ENCODE measurements at regions not wholly inside any gene's neighbourhood (a gene's known extent, or its start where the extent isn't known, plus 50 kb on each side); places are given as distances from the start of the nearest gene placed in this dataset.

DNA sequence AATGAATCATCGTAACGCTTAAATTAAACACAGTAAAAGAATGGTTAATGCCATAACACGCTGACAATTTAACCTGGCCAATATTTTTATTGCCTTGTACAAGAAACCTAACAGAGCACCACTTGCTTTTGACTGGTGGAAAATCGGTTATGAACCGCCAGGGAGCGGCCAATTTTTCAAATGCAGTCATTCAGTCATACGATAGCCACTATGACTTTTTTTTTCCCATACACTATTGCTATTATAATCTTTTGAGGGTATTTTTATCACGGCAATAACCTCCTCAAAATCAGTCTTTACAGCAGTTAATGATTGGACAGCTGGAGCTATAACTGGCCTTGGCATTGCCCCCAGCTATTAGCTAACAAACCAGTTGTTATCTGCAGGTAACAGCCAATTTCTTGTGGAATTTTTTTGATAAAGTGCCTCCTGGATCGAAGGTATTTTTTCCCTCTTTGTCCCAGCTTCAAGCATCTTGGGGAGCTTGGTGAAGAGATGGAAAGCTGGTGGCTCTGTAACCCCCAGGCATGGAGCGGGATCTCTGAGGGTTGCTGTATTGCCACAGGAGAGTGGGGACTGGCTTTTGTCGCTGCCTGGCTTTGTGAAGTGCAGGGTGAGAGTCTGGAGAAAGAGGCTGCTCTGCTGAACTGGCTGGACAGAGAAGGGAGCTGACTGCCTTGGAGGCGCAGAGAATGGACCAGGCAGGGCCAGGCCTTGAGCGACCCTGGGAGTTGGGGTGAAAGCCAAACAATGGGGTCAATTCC is 198.4 kb upstream of the ZNF536 start:
- 83 to 88% (median 87%) methylated on average over 13 of the region's 13 CpGs for WGBS, 5 donors
- intact Hi-C loops (cut with DNase I; ENCODE audit: low total_unique reads), result no loop called here
- peaks cover 0 to 5% (median 0%) of the 10 kb centered on the region in 8 donors for H3K9me3 ChIP-seq
- DNase-seq, result peak; percentile 52
- H3K4me1 ChIP-seq, result no peaks in the 10 kb centered on the region
- peaks cover 0 to 8% (median 0%) of the 10 kb centered on the region in 7 donors for H3K27me3 ChIP-seq (replicated peaks in 1 of 7)
- H3K4me3 ChIP-seq, result no peak overlapping the region
- TF ChIP-seq CTCF (IDR thresholded peaks at IDR 0.05 in 8 of 11, conservative IDR thresholded peaks at IDR 0.05 in 3 of 11), result no peak
- no peak for TF ChIP-seq POLR2AphosphoS5 (IDR thresholded peaks at IDR 0.05)
- no peak for TF ChIP-seq POLR2A (IDR thresholded peaks at IDR 0.05)
- H3K36me3 ChIP-seq, result no peaks in the 10 kb centered on the region
- H3K27ac ChIP-seq, result no peak overlapping the region

GRCh38 chr19:30174357-30174645 is 197.9 kb upstream of the ZNF536 start:
- Histone ChIP-seq H3K4me1 (no peaks in the 10 kb centered on the region), H3K27ac (no peak overlapping the region), H3K36me3 (no peaks in the 10 kb centered on the region), H3K4me3 (no peak overlapping the region), H3K9me3 (peaks cover 0 to 8% (median 3%) of the 10 kb centered on the region in 8 donors), H3K27me3 (replicated peaks in 1 of 7) (peaks cover 0 to 8% (median 0%) of the 10 kb centered on the region in 7 donors)
- 76 to 86% (median 77%) methylated on average over 4 of the region's 4 CpGs for WGBS, 5 donors
- TF ChIP-seq POLR2AphosphoS5 (IDR thresholded peaks at IDR 0.05) (no peak), POLR2A (IDR thresholded peaks at IDR 0.05) (no peak), CTCF (IDR thresholded peaks at IDR 0.05 in 8 of 11, conservative IDR thresholded peaks at IDR 0.05 in 3 of 11) (no peak)
- no peak for DNase-seq
- intact Hi-C loops (cut with DNase I; ENCODE audit: low total_unique reads), result no loop called here

DNA sequence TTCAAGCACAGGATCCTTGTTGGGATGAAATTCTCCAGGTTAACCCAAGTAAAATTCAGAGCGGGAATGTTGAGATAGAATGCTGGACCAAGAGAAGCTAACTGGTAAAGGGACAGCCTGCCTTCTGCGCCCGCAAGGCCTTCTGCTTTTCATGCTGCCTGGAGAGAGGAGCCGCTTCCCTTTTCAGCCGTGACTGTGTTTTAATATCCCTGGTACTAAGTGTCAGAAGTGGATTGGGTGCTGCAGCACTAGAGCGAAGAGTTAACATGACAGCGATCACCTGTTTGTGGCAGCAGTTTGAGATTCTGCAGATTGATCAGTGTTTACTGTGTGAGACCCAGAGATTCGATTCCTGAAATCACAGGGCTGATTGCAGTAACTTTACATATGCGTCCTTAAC is 197.4 kb upstream of the ZNF536 start:
- 69 to 82% (median 79%) methylated on average over 9 of the region's 9 CpGs for WGBS, 5 donors
- no peaks in the 10 kb centered on the region for H3K4me1 ChIP-seq
- no peak overlapping the region for H3K27ac ChIP-seq
- TF ChIP-seq POLR2AphosphoS5 (IDR thresholded peaks at IDR 0.05), result no peak
- TF ChIP-seq POLR2A (IDR thresholded peaks at IDR 0.05), result no peak
- no peak for TF ChIP-seq CTCF (IDR thresholded peaks at IDR 0.05 in 8 of 11, conservative IDR thresholded peaks at IDR 0.05 in 3 of 11)
- H3K9me3 ChIP-seq, result peaks cover 0 to 13% (median 8%) of the 10 kb centered on the region in 8 donors
- no peak overlapping the region for H3K4me3 ChIP-seq
- H3K27me3 ChIP-seq (replicated peaks in 1 of 7), result peaks cover 0 to 8% (median 0%) of the 10 kb centered on the region in 7 donors
- DNase-seq, result no peak
- intact Hi-C loops (cut with DNase I; ENCODE audit: low total_unique reads), result no loop called here
- no peaks in the 10 kb centered on the region for H3K36me3 ChIP-seq

DNA sequence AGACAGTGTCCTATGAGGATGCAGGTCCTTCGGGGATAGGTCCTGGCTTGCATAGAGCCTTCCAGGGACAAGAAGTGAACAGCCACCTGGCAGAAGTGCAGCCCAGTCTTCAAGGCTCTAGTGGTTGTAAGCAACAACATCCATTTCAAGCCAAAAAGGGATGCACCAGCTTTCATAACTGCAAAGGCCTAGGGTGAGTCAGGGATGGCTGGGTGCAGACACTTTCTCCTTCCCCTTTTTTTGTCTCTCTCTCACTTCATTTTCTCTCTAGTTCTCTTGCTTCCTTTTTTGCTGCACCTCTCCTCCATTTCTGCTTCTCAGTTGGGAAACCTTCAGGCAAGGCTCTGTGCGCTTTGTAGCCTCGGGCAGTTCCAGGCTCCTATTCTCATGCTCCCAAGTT is 196.2 kb upstream of the ZNF536 start:
- H3K27ac ChIP-seq, result no peak overlapping the region
- WGBS, 5 donors, result 83 to 94% (median 87%) methylated on average over 3 of the region's 3 CpGs
- no peaks in the 10 kb centered on the region for H3K36me3 ChIP-seq
- no peak overlapping the region for H3K4me3 ChIP-seq
- H3K4me1 ChIP-seq, result no peaks in the 10 kb centered on the region
- H3K9me3 ChIP-seq, result peaks cover 0 to 25% (median 19%) of the 10 kb centered on the region in 8 donors
- intact Hi-C loops (cut with DNase I; ENCODE audit: low total_unique reads), result no loop called here
- DNase-seq, result no peak
- TF ChIP-seq CTCF (IDR thresholded peaks at IDR 0.05 in 8 of 11, conservative IDR thresholded peaks at IDR 0.05 in 3 of 11) (no peak), POLR2AphosphoS5 (IDR thresholded peaks at IDR 0.05) (no peak), POLR2A (IDR thresholded peaks at IDR 0.05) (no peak)
- H3K27me3 ChIP-seq (replicated peaks in 1 of 7), result peaks cover 0 to 8% (median 0%) of the 10 kb centered on the region in 7 donors
